K562 (cell line): ENCODE measurements at regions not wholly inside any gene's neighbourhood (a gene's known extent, or its start where the extent isn't known, plus 50 kb on each side); places are given as distances from the start of the nearest gene placed in this dataset.

Experiments
- ATAC-seq: fragments of 200-7000 bp; cut with Tn5 transposase; 3 replicates; pipeline ENCODE4 v1.9.1; 2020; ENCODE audit warnings: moderate library complexity
- BruUV-seq: library from RNA; stranded (reverse); fragments of 400-500 nt; replicated peaks from 2 replicates; lab custom pipeline; 2021; lab: Mats Ljungman, UMichigan
- CTCF ChIA-PET: fragments of 300-600 bp; formaldehyde crosslinking; extraction: SDS; loops from one replicate; lab custom pipeline; 2021; ENCODE audit warnings: low intra/inter-chr PET ratio; lab: Yijun Ruan, JAX
- POLR2A ChIA-PET: fragments of 300-600, 350-650 bp; sonication (Branson Sonifier 250); formaldehyde crosslinking; extraction: SDS; loops from one replicate; lab custom pipeline; 2021; ENCODE audit warnings: antibody characterized with exemption, inconsistent platforms; lab: Yijun Ruan, JAX
- DNase-seq, 4 experiments: peaks; one replicate each; pipeline versions ENCODE4 v3.0.0 to v3.0.0-alpha.2; 2011 to 2018; ENCODE audit warnings: low spot score in 3 of 4, mixed read lengths in 3 of 4; ENCODE audit errors: extremely low read depth in 1 of 4
- FAIRE-seq: peaks from 2 replicates; lab custom pipeline; 2011; peaks lifted over from hg19 to GRCh38; lab: Jason Lieb, UNC
- H2AFZ ChIP-seq: 2 replicates; pipeline ENCODE4 v1.6.0; 2011; ENCODE audit warnings: low read depth, low read length, control low read depth, inconsistent platforms
- H3K27ac ChIP-seq: fragments of 200-600 bp; 3 replicates; pipeline ENCODE4 v1.8.0; 2011; ENCODE audit warnings: low read depth, mild to moderate bottlenecking, control low read depth, inconsistent platforms, low read length, moderate library complexity, mixed read lengths; ENCODE audit errors: extremely low read depth
- H3K27me3 ChIP-seq, 2 experiments: fragments of 300-600 bp in 1 of 2; 2 replicates in 1 of 2; 3 replicates in 1 of 2; pipeline versions ENCODE4 v1.6.0 to v1.8.0; 2011; ENCODE audit warnings: inconsistent platforms in 2 of 2, low read length in 2 of 2, mild to moderate bottlenecking in 1 of 2, mixed read lengths in 1 of 2, moderate library complexity in 1 of 2; ENCODE audit not compliant: control insufficient read depth in 2 of 2, insufficient read depth in 2 of 2
- H3K36me3 ChIP-seq: fragments of 300-600 bp; 3 replicates; pipeline ENCODE4 v1.8.0; 2011; ENCODE audit warnings: mild to moderate bottlenecking, low read length, inconsistent platforms; ENCODE audit not compliant: control insufficient read depth, insufficient read depth
- H3K4me1 ChIP-seq, 2 experiments: fragments of 200-600 bp in 1 of 2; replicated peaks in 1 of 2; 2 replicates in 1 of 2; 3 replicates in 1 of 2; pipeline versions ENCODE4 v1.5.1 to v1.8.0; 2011; ENCODE audit warnings: inconsistent platforms in 2 of 2, low read length in 2 of 2, mild to moderate bottlenecking in 1 of 2, mixed read lengths in 1 of 2, moderate library complexity in 1 of 2; ENCODE audit not compliant: control insufficient read depth in 2 of 2, insufficient read depth in 2 of 2
- H3K4me2 ChIP-seq: 2 replicates; pipeline ENCODE4 v1.6.1; 2011; ENCODE audit warnings: low read length, control low read depth, inconsistent platforms, mixed read lengths; ENCODE audit not compliant: insufficient read depth
- H3K4me3 ChIP-seq: fragments of 200-600 bp; sonication (generic), shearing (Covaris generic); 2 replicates; pipeline ENCODE4 v1.5.1; 2016; ENCODE audit warnings: control low read depth, inconsistent platforms
- H3K79me2 ChIP-seq: fragments of 200-600 bp; 3 replicates; pipeline ENCODE4 v1.8.0; 2011; ENCODE audit warnings: low read length, inconsistent platforms; ENCODE audit not compliant: control insufficient read depth, insufficient read depth
- H3K9ac ChIP-seq, 2 experiments: 2 replicates each; pipeline versions ENCODE4 v1.6.0 to v1.6.1; 2011; ENCODE audit warnings: low read depth in 2 of 2, low read length in 2 of 2, control low read depth in 1 of 2, inconsistent platforms in 1 of 2, mild to moderate bottlenecking in 1 of 2, mixed read lengths in 1 of 2; ENCODE audit not compliant: insufficient read depth in 1 of 2
- H3K9me1 ChIP-seq: one replicate; pipeline ENCODE4 v1.6.0; 2011; ENCODE audit warnings: inconsistent platforms, mild to moderate bottlenecking, low read length, moderate library complexity; ENCODE audit not compliant: control insufficient read depth, insufficient read depth
- H3K9me3 ChIP-seq: replicated peaks from 2 replicates; pipeline ENCODE4 v1.5.1; 2011; ENCODE audit warnings: low read depth, low read length, inconsistent platforms; ENCODE audit not compliant: control insufficient read depth, insufficient read depth
- H4K20me1 ChIP-seq: replicated peaks from 2 replicates; pipeline ENCODE4 v1.6.1; 2011; ENCODE audit warnings: low read length, inconsistent platforms, mixed read lengths; ENCODE audit not compliant: control insufficient read depth, insufficient read depth
- ARHGAP35 ChIP-seq: fragments of 450-650 bp; IDR thresholded peaks from 2 replicates; pipeline ENCODE4 v1.6.1; 2018; ENCODE audit not compliant: partially characterized antibody
- CBFA2T3 ChIP-seq: fragments of 450-650 bp; IDR thresholded peaks from 2 replicates; pipeline ENCODE4 v1.6.1; 2017
- CXXC5 ChIP-seq: fragments of 250-450 bp; sonication (Bioruptor Pico); IDR thresholded peaks from 2 replicates; pipeline ENCODE4 v1.8.0; 2022; ENCODE audit warnings: inconsistent platforms, mild to moderate bottlenecking, moderate library complexity
- ETS2 ChIP-seq: IDR thresholded peaks from 2 replicates; pipeline ENCODE4 v1.6.1; 2016; ENCODE audit warnings: borderline replicate concordance, missing genetic modification characterization, mild to moderate bottlenecking, moderate library complexity, missing compliant biosample characterization; ENCODE audit not compliant: poor library complexity, severe bottlenecking
- EZH2 ChIP-seq: IDR thresholded peaks from 2 replicates; pipeline ENCODE4 v1.6.1; 2012; ENCODE audit warnings: low read depth, mild to moderate bottlenecking, inconsistent platforms, low read length, borderline replicate concordance
- OTX1 ChIP-seq: fragments of 450-650 bp; formaldehyde crosslinking; IDR thresholded peaks from 2 replicates; pipeline ENCODE4 v1.4.0; 2022; ENCODE audit warnings: mild to moderate bottlenecking
- PPARD ChIP-seq: fragments of 250-450 bp; sonication (Bioruptor Pico); IDR thresholded peaks from 2 replicates; pipeline ENCODE4 v1.8.0; 2022; ENCODE audit warnings: inconsistent platforms, mild to moderate bottlenecking, moderate library complexity
- PTTG1 ChIP-seq: fragments of 450-650 bp; IDR thresholded peaks from 2 replicates; pipeline ENCODE4 v1.6.1; 2016; ENCODE audit warnings: low read depth, mild to moderate bottlenecking, missing genetic modification characterization, missing compliant biosample characterization
- RB1 ChIP-seq: fragments of 450-650 bp; IDR thresholded peaks from 2 replicates; pipeline ENCODE4 v1.6.1; 2017; ENCODE audit warnings: low read depth, mild to moderate bottlenecking
- RBM22 ChIP-seq: fragments of 200-400 bp; formaldehyde crosslinking; IDR thresholded peaks from 2 replicates; pipeline ENCODE4 v1.6.1; 2018; ENCODE audit warnings: low read length, low read depth; ENCODE audit not compliant: poor library complexity, severe bottlenecking
- SNAPC5 ChIP-seq: fragments of 250-450 bp; sonication (Bioruptor Pico); IDR thresholded peaks from 2 replicates; pipeline ENCODE4 v1.8.0; 2021; ENCODE audit warnings: moderate library complexity, mild to moderate bottlenecking, inconsistent platforms
- TBL1XR1 ChIP-seq, 2 experiments: IDR thresholded peaks; 2 replicates each; pipeline ENCODE4 v1.6.1; 2012; ENCODE audit warnings: improper control_type of control experiment in 2 of 2, low read length in 2 of 2, mild to moderate bottlenecking in 1 of 2
- USF2 ChIP-seq: sonication (generic); formaldehyde crosslinking; IDR thresholded peaks from 2 replicates; pipeline ENCODE4 v1.5.0; 2020; ENCODE audit warnings: missing genetic modification reagents
- ZNF609 ChIP-seq: sonication (generic); formaldehyde crosslinking; IDR thresholded peaks from 2 replicates; pipeline ENCODE4 v1.8.1; 2023; ENCODE audit warnings: missing genetic modification reagents, mild to moderate bottlenecking, borderline replicate concordance
- WGBS: fragments of 100-300 bp; shearing (Covaris generic); methylation state at CpG from one replicate; pipeline ENCODE4 v1.1.6; 2016; ENCODE audit warnings: low coverage, mixed read lengths; ENCODE audit not compliant: insufficient coverage; ENCODE audit errors: missing lambda C conversion rate; 5-methylcytosine and 5-hydroxymethylcytosine counted together
- in situ Hi-C: fragments of 300-500 bp; cut with MboI; formaldehyde crosslinking; loops from 4 replicates; pipeline ENCODE4 v1.15.0; 2018; ENCODE audit warnings: inconsistent platforms, mixed read lengths
- intact Hi-C: fragments of 100-400 bp; cut with micrococcal nuclease; formaldehyde crosslinking; loops from 2 replicates; pipeline ENCODE4 v1.14.2; 2022

- no TSS peak for BruUV-seq
- POLR2A ChIA-PET, result interaction anchor here (0.9 kb wide), 1 partner anchor 37 kb away, joined by 3 read pairs; no protein-coding TSS in a partner anchor
These were observed 533.7 kb upstream of the CHAC2 start for GRCh38 chr2:53233759-53234547.

More at GRCh38 chr2:53233759-53234547, 533.7 kb upstream of the CHAC2 start:
- intact Hi-C loops, result no loop called here
- in situ Hi-C loops, result no loop called here
- Histone ChIP-seq H2AFZ (no peak overlapping the region), H4K20me1 (no peaks in the 10 kb centered on the region), H3K36me3 (no peaks in the 10 kb centered on the region), H3K79me2 (no peaks in the 10 kb centered on the region), H3K4me1 (no peaks in the 10 kb centered on the region), H3K27me3 (no peaks in the 10 kb centered on the region), H3K9me3 (peaks cover 2% of the 10 kb centered on the region), H3K9ac (no peak overlapping the region), H3K9me1 (no peaks in the 10 kb centered on the region), H3K4me2 (no peak overlapping the region), H3K4me3 (no peak overlapping the region), H3K27ac (no peak overlapping the region)
- WGBS, result 1% methylated on average over 4 of the region's 4 CpGs
- CTCF ChIA-PET, result no interaction called here
- DNase-seq, result no peak
- no peak for ATAC-seq
- FAIRE-seq, result no peak
- TF ChIP-seq OTX1 (no peak), CBFA2T3 (no peak), PPARD (CRISPR knock-in tag) (no peak), PTTG1 (tag) (no peak), TBL1XR1 (IDR thresholded peaks at IDR 0.05; ENCODE audit: low read length in 2 of 2) (no peak), SNAPC5 (CRISPR knock-in tag) (no peak), USF2 (no peak), RBM22 (no peak), RB1 (no peak), CXXC5 (CRISPR knock-in tag) (no peak), ARHGAP35 (no peak), EZH2 (no peak), ZNF609 (CRISPR knock-in tag) (no peak), ETS2 (tag) (no peak)
